ENCODE measurements at regions not wholly inside any gene's neighbourhood (a gene's known extent, or its start where the extent isn't known, plus 50 kb on each side); places are given as distances from the start of the nearest gene placed in this dataset.

GRCh38 chr5:110025160-110025559 is 335.4 kb downstream of the MAN2A1 start:
- no peak for TF ChIP-seq CTCF (IDR thresholded peaks at IDR 0.05; ENCODE audit: low read depth, low read length, missing control alignments)
- in situ Hi-C loops (cut with HindIII; ENCODE audit: low sequenced_read_pairs) = no loop called here
- no peak for DNase-seq (ENCODE audit: low read depth)
- H3K4me3 ChIP-seq (ENCODE audit: low read depth, low read length) = no peak overlapping the region

DNA sequence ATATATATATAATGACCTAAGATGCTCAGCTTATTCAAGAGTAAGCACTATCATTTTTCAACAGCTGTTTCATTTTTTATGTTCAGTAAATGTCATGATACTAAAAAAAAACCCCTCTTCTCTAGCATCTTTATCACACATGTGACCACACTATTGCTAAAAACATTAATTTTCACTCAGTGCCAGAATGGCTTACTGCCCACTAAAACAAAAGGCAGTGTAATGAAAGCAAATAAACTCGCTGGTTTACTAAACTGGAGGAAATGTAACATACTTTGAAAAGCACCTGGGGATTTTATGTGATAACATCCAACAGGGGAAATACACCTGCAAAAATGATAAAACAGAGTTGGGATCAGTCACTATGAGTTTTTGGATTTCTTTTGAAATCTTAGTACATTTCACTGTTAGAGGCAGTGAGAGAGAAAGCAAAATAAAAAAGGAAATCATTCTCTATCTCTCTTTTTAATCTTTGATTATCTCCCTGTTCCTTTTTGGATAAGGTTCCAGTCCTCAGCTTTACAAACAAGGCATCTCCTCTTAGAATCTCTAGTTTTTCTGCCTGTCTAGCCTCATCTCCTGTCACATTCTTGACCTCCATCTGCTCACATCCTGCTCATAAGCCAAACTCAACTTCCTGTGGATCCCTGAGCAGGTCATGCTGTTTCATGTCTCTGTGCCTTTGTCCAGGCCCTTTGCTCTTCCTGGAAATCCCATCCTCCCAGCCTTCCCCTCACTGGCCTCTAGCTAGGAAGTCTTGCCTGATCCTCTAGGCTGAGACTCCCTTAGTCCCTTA is 338.0 kb downstream of the MAN2A1 start:
- no peak overlapping the region for H3K4me3 ChIP-seq (ENCODE audit: low read depth, low read length)
- in situ Hi-C loops (cut with HindIII; ENCODE audit: low sequenced_read_pairs) = no loop called here
- DNase-seq (ENCODE audit: low read depth) = no peak
- no peak for TF ChIP-seq CTCF (IDR thresholded peaks at IDR 0.05; ENCODE audit: low read depth, low read length, missing control alignments)

- no peak for TF ChIP-seq CTCF (IDR thresholded peaks at IDR 0.05; ENCODE audit: low read depth, low read length, missing control alignments)
- in situ Hi-C loops (cut with HindIII; ENCODE audit: low sequenced_read_pairs) = no loop called here
- DNase-seq (ENCODE audit: low read depth) = no peak
- no peak overlapping the region for H3K4me3 ChIP-seq (ENCODE audit: low read depth, low read length)
These were observed 341.8 kb downstream of the MAN2A1 start for GRCh38 chr5:110031402-110032140.

GRCh38 chr5:110032376-110032775 is 342.6 kb downstream of the MAN2A1 start:
- no peak for TF ChIP-seq CTCF (IDR thresholded peaks at IDR 0.05; ENCODE audit: low read depth, low read length, missing control alignments)
- no peak overlapping the region for H3K4me3 ChIP-seq (ENCODE audit: low read depth, low read length)
- in situ Hi-C loops (cut with HindIII; ENCODE audit: low sequenced_read_pairs) = no loop called here
- no peak for DNase-seq (ENCODE audit: low read depth)

- DNase-seq (ENCODE audit: low read depth) = no peak
- TF ChIP-seq CTCF (IDR thresholded peaks at IDR 0.05; ENCODE audit: low read depth, low read length, missing control alignments) = no peak
- no peak overlapping the region for H3K4me3 ChIP-seq (ENCODE audit: low read depth, low read length)
- in situ Hi-C loops (cut with HindIII; ENCODE audit: low sequenced_read_pairs) = no loop called here
These were observed 344.4 kb downstream of the MAN2A1 start for GRCh38 chr5:110034056-110034600.

- no peak overlapping the region for H3K4me3 ChIP-seq (ENCODE audit: low read depth, low read length)
- peak; percentile 69 for DNase-seq (ENCODE audit: low read depth)
- TF ChIP-seq CTCF (IDR thresholded peaks at IDR 0.05; ENCODE audit: low read depth, low read length, missing control alignments) = no peak
- in situ Hi-C loops (cut with HindIII; ENCODE audit: low sequenced_read_pairs) = no loop called here
These were observed 348.7 kb downstream of the MAN2A1 start for GRCh38 chr5:110038297-110038997.

Measured in astrocyte of the cerebellum (primary cell).